Left cardiac atrium (tissue), 4 donors: ENCODE measurements at regions not wholly inside any gene's neighbourhood (a gene's known extent, or its start where the extent isn't known, plus 50 kb on each side); places are given as distances from the start of the nearest gene placed in this dataset.
A peak's percentile ranks its signal among the peaks of the same experiment; 100 is the strongest.
"Not testable (repeated sequence)": the region's sequence is repeated elsewhere in the genome, so short reads cannot be mapped to it uniquely, and the experiment has no call there.

ENCODE experiments used
- ATAC-seq, 2 donors: fragments of 200-7000 bp; cut with Tn5 transposase; one replicate each; pipeline ENCODE4 v1.9.1; 2020; ENCODE audit warnings: mild to moderate bottlenecking in 2 of 2, moderate library complexity in 2 of 2
- DNase-seq: peaks from one replicate; pipeline ENCODE4 v3.0.0-alpha.2; 2020
- intact Hi-C, 2 donors: fragments of 100-400 bp; cut with DNase I; formaldehyde crosslinking; loops; one replicate each; pipeline versions ENCODE4 v1.14.1 to v1.15.1; 2022 to 2023
- donor health status: DM: no; HTN: yes; CAD: no.
- donor health status: DM: no; HTN: yes; CAD: no; lungs with severe emphysema.
- donor health status: DM: yes; HTN: yes; CAD: no.
- donor health status: Dilated cardiomyopathy.

DNA sequence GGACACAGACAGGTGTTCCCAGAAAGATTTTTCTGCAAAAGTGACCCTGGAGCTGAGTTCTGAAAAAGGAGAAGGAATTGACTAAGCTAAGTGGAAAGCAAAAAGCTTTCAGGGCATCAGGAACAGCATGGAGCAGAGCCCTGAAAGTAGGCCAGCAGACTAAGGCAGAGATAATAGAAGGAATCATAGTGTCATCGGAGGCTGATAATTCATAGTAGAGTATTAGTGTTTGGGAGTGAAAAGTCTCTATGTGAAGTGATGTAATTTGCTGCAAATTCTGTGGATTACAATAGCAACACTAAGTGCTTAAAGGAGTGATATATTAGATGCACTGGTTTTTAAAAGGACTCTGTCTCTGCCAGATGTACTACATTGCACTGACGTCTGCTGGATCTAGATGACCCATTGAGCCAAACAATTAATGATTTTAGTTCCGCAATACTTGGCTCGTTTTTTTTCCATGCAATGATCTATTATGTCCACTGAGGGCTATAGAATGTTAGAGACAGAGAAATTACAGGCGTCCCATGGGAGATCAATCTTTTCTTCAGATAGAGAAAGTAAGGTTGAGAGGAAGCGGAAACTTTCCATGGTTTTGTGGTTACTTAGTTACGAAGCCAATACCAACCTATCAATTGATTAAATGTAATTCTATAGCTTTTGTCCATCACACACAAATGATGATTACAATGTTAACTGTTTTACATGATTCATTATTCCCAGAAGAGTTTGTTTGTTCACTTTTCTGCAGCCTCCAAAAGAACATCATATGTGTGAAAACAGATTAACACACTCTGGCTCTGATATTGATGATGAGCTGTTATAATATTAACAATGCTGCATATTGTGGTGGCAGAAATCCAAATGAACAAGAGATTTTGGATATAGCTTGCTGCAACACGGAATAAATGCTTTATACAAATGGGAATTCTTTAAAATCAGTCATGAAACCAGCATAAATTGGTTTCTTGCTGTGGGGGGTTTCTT lies 143.7 kb downstream of the MC4R start:
- no peak for ATAC-seq
- no peak for DNase-seq
- intact Hi-C loops, result no loop called here

DNA sequence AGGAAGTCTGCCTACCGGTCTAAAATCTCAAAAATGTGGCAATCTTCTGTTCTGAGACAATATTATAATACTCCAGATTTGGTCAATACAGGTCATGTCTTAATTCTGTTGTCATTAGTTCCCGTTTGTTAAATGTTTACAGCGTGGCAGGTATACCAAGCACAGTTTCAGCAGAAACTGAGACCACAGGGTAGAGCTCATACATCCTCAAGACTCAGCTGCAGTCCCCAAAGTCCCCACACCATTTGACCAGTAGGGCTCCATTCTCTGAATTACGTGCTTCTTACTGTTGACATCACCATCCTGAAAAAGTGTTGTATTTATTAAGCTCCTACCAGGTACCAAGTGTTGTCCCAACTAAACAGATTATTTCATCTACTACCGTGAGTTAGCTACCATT lies 157.1 kb downstream of the MC4R start:
- ATAC-seq (no peak), DNase-seq (no peak)
- intact Hi-C loops, result no loop called here

DNA sequence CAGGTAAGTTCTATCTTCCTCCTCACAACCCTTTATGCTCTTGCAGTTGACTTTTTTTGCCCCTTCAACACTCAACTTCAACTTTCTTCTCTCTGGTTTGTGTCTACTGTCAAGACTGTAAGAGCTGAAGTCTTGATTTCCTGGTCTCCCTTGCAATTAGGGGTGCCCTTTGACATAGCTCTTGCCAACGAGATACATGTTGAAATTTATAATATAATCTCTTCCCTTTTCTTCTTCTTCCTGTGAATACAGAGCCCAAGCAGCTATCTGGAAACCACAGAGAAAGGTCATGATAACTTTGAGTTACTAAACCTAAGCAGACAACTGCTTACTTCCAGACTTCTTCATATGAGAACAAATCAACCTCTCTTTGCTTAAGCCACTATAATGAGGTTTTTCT lies 163.5 kb downstream of the MC4R start:
- no peak for ATAC-seq
- intact Hi-C loops, result no loop called here
- DNase-seq, result no peak

DNA sequence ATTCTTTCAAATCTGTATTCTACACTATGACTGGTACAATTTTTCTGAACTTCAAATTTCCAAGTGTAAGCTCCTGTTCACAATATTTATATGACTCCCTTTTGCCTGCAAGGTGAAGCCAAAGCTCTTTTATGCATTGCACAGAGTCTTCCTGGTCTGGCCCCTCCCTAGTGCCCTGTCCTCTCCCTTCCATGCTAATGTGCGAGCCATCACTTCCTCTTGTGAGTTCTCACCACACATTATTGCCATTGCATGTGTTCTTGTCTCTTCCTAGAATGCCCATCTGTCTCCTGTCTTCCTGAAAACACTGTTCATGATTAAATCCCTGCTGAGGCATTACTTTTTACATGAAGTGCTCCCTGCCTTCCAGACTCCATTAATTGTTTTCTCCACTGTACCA lies 169.9 kb downstream of the MC4R start:
- ATAC-seq (no peak), DNase-seq (no peak)
- intact Hi-C loops, result no loop called here

DNA sequence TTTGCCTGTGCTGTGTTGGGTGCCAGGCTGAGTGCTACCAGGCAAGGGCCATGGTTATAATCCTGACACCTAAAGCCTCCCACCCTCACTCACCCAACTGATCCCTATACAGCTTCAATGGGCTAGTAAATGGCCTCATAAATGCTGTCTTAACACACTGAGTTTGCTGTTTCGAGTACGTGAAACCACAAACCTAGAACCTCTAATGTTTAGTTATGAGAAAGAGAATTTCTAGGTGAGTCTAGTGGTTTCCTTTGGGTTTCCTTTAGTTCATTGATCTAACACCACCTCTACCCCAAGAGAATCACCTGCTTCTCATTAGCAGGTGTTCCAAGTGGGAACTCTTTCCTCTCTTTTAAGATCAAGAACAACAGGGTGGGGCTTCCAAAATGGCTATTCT lies 172.0 kb downstream of the MC4R start:
- ATAC-seq (no peak), DNase-seq (no peak)
- intact Hi-C loops, result no loop called here

DNA sequence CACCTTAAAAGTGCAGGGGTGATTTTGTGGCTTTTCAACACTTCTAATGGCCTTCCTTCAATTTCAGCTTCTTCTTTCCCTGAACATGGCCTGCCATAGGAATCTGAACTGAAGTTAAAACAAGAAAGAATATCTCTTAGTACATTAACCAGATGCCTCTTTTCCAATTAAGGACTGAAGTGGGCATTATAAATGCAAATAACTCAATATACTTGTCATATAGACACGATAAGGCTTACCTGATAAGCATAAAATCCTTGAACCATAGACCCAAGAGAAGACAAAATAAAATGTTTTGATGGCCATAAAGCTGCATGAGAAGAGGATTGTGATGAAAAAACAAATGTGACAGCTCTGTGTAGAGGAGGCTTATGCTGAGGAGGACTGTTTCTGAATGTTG lies 173.1 kb downstream of the MC4R start:
- ATAC-seq (no peak), DNase-seq (no peak)
- intact Hi-C loops, result no loop called here

DNA sequence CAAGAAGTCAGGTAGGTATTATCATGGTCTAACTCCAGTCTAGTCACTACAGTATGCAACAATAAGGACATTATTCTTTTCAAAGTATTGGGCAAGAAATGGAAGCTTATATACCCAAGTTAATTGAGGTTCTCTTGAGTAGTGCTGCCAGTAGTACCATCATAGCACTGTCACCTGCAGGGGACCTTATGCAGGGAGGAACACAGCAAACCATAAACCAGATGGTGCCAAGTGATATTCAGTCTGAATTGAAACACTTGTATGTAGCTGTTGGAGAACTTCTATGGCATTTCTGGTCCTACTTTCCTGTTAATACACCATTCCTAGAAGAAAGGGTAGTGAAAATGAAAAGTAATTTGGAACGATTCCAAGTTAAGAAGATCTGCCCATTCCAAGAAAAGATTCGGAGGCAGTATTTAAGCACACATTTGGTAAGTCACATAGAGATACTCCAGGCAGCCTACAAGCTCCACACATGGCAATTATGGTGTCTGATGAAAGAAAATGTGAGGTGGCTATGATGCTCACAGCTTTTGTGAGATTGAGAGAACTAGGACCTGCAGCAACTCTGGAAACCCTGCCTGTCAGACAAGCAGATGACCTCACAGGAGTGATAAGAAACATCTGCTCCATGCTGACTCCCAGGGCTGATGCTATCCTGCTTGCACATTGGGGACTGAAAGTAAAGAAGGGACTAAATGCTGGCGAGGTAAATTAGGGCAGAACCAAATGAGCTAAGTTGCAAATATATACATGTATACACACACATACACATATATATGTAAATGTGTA lies 174.7 kb downstream of the MC4R start:
- intact Hi-C loops, result no loop called here
- DNase-seq (no peak), ATAC-seq (peak in 1 of 2 donors; percentile 41)

DNA sequence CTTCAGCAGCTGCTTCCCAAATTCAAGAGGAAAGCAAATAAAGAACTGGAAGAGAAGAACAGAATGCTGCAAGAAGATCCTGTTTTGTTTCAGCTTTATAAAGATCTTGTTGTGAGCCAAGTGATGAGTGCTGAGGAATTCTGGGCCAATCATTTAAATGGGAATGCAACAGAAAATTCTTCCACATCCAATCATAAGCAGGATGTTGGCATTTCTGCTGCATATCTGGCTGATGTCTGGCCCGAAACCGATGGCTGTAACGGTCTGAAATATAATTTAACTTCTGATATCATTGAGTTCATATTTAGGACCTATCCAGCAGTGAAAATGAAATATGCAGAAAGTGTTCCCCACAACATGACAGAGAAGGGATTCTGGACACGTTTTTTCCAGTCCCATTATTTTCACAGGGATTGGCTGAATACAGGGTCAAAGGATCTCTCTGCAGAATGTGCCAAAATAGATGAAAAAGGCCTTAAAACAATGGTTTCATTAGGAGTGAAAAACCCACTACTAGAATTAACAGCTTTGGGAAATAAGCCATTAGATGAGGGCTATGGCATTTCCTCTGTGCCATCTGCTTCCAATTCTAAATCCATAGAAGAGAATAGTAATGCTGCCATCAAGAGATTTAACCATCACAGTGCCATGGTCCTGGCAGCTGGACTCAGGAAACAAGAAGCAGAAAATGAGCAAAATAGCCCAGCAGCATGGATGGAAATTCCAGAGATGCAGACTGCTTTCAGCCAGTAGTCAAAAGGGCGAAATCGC lies 175.6 kb downstream of the MC4R start:
- no peak for ATAC-seq
- intact Hi-C loops, result no loop called here

DNA sequence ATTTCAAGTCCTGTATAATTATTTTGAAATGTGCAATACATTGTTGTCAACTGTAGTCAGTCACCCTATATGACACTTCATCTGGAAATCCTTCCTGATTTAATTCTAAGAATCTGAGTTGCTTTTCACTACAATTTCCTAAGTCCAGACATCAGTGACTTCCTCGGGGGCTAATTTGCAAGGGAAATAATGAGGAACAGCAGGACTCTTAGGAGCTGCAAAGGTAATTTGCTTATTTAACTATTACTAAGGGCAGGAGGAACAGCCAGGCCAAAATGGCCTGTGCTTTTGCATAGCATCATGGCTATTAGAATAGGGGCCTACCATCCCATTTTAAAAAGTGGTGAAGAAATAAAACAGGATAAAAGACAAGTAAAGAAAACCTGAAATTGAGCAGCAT lies 178.8 kb downstream of the MC4R start:
- DNase-seq (no peak), ATAC-seq (no peak)
- intact Hi-C loops, result no loop called here

More for the DNA sequence above, 175.6 kb downstream of the MC4R start:
- no peak for DNase-seq

DNA sequence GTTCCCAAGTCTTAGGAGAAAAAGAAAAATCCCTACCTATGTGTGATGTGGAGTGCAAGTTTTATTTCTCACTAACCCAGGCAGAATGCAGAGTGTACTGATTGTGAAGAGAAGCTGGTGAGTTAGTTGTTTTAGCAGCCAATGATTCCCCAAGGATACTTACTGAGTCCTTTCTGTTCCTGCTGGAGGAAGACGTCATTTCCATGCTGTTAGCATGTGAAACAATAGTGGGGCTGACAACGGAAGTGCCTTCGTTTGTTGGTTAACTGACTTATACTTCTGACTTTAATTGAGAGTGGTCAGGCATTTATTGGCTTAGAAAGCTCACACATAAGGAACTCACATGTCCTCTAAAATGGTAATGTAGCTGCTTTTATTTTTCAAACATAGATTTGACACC lies 180.6 kb downstream of the MC4R start:
- no peak for DNase-seq
- ATAC-seq, result no peak
- intact Hi-C loops, result no loop called here

DNA sequence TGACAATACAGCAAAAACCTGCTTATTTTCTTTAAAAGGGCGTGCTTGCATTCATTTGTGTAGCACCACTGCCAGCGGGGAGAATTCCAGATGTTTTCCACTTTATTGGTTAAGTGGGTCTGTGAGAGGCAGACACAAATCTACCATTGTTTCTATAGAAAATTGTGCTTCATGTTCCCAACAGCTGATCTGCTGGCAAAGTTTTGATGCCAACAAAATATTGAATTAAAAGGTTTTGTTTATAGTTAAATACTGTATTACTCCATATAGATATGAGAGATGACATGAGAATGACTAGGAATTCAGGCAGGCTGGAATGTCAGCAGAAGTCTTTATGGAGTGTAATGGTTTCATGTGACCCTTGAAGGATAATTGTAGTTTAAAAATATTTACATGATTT lies 182.7 kb downstream of the MC4R start:
- DNase-seq (no peak), ATAC-seq (no peak)
- intact Hi-C loops, result no loop called here

DNA sequence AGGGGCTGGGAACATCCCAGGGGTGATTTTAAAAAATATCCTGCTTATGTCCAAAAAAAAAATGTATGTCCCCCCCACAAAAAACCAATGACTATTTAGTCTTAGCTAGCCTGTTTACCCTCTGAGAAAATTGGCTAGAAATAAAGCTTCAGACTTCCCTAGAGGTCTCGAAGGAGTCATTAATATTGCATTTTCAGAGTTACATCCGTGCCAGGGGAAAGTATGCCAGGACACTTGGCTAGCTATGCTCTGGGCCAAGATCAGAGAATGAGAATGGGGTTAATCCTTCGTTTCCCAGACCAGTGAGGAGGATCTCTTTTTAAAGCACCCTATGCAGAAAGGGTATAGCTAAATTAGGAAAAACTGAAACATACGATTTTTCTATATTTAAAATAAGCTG lies 183.6 kb downstream of the MC4R start:
- DNase-seq, result no peak
- peak; percentile 27 to 57 for ATAC-seq
- intact Hi-C loops, result no loop called here

DNA sequence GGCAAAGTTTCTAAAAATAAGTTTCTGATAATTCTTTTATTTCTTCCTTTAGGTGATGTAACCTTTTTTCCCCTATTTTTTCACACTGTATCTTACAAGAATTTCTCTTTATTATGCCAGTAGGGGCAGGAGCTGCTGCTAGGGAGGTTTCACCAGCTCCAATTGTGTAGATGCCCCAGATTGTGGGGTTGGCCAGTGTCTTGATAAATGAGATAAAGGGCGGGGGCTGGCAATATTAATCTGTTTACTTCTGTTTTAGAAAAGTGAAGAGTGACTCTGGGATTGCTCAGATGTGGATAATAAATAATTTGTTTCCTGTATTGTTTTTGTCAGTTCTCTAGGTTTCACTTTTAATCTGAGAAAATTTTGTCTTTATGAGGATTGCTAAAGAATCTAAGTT lies 190.4 kb downstream of the MC4R start:
- intact Hi-C loops, result no loop called here
- no peak for DNase-seq
- ATAC-seq, result no peak

DNA sequence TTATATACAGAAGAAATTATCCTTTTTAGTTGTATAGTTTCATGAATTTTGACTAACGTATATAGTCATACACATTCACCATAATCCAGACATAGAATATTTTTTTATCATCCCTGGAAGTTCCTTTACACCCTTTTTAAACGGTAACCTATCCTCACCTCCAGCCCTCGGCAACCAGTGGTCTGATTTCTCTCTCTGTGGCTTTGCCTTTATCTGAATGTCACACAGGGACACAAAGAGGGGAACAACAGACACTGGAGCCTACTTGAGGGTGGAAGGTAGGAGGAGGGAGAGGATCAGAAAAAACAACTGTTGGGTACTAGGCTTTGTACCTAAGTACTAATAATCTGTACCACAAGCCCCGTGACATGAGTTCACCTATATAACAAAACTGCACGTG lies 191.9 kb downstream of the MC4R start:
- DNase-seq (no peak), ATAC-seq (no peak)
- intact Hi-C loops, result no loop called here

DNA sequence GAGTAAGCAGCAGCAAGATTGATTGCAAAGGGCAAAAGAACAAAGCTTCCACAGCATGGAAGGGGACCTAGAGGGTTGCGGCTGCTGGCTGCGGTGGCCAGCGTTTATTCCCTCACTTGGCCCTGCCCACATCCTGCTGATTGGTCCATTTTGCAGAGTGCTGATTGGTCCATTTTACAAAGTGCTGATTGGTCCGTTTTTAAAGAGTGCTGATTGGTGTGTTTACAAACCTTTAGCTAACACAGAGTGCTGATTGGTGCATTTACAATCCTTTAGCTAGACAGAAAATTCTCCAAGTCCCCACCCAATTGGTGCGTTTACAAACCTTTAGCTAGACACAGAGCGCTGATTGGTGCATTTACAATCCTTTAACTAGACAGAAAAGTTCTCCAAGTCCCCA lies 194.4 kb downstream of the MC4R start:
- DNase-seq, intact Hi-C loops, ATAC-seq: not testable (repeated sequence)

DNA sequence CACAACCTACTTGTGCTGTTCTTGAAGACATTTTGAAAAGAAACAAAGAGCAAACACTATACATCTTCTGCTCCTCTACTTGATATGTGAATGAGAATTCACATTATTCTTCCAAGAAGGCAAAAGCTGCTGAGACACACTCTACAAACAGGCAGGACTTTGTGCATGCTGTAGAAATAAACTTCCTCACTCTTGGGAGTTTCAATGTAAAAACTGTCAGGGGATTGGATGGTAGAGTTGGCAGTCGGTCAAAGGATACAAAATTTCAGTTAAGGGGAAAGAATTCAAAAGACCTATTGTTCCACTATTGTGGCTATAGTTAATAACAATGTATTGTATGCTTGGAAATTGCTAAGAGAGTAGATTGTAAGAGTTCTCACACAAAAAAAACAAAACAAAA lies 196.3 kb downstream of the MC4R start:
- intact Hi-C loops, result no loop called here
- ATAC-seq (no peak), DNase-seq (no peak)

DNA sequence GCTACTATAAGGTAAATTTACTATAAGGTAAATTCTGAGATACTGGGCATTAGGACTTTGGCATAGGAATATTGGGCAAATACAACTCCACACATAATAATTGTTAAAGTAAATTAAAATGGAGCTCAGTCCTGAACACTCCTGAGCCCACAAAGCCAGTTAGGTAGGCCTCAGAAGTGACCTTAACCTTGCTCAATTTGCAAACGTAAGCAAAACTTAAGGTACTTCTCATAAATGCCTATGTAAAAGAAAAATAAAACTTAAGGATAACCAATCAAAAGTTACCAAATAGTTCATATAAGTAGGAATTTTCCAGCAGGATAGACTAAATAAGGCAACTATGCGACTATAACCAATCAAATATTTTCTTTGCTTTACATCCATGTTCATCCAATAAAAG lies 197.7 kb downstream of the MC4R start:
- DNase-seq (no peak), ATAC-seq (no peak)
- intact Hi-C loops, result no loop called here

DNA sequence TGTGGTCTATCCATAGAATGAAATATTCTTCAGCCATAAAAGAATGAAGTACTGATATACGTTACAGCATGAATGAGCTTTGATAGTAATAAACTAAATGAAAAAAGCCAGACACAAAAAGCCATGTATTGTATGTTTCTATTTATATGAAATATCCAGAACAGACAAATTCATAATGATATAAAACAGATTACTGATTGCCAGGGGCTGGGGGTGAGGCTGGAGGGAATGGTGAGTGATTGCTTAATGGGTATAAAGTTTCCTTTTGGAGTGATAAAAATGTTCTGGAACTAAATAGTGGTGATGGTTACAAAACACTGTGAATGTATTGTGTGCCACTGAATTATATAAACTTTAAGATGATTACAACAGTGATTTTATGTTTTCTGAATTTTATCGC lies 200.5 kb downstream of the MC4R start:
- no peak for ATAC-seq
- DNase-seq, result no peak
- intact Hi-C loops, result no loop called here

DNA sequence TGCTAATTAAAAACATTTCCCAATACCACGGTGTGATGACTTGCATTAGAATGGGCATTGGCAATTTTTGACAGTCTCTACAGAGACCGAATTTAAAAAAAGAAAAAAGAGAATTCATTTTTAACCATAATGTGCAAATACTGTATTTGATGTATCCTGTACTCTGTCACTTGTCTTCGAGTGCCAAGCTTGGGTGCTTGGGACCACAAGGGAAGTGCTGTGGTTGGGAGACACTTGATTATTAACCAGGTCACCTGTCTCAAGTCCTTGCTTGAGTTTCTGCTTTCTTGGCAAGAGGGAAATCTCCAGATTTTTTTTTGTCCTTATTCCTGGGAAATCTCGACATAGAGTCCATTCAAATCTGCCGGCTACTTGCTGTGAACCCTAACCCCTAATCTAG lies 209.0 kb downstream of the MC4R start:
- ATAC-seq (no peak), DNase-seq (no peak)
- intact Hi-C loops, result loop anchor here in 1 of 2 donors (10.0 kb wide), 1 partner anchor 59 kb away; no protein-coding TSS in a partner anchor

DNA sequence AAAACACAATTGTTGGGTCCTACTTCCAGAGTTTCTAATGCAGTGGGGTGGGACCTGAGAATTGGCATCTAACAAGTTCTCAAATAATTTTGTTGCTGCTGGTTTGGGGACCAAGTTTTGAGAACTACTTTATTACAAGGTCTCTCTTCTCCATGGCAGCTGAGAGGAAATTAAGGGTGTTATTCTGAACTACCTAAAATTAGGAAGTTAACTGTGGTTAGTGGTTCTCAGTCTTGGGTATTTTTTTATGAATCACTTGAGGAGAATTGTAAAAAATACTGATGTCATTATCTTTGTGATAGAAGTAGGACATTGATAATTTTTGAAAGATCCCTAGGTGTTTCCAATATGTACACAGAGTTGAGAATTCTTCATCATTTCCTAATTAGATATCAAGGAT lies 210.2 kb downstream of the MC4R start:
- ATAC-seq (no peak), DNase-seq (no peak)
- intact Hi-C loops, result loop anchor here in 1 of 2 donors (10.0 kb wide), 1 partner anchor 58 kb away; no protein-coding TSS in a partner anchor
